ENCODE measurements at regions not wholly inside any gene's neighbourhood (a gene's known extent, or its start where the extent isn't known, plus 50 kb on each side); places are given as distances from the start of the nearest gene placed in this dataset.

DNA sequence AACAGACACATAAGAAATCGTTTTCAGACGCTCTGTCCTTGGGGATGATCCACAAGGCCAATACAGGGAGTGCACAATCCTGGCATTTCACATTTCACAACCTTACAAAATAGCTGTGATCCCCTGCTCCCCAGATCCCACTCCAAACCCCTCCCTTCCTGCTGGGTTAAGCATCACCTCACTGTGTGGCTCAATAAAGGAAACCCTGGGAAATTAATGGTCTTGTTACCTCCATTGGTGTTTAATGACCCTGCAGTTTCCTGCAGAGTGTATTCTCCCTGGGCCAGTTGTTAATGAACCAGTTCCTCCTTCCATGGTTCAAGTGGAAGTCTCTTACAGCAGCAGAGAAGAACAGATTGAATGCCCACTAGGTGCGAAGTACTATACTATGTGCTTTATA, 334.7 kb downstream of the OMA1 start:
- no peak overlapping the region for H2AFZ ChIP-seq (ENCODE audit: low read length)
- POLR2A ChIA-PET (ENCODE audit: unreplicated experiment), result no interaction called here
- no peak overlapping the region for H3K27ac ChIP-seq (ENCODE audit: low read length)
- H3K79me2 ChIP-seq (ENCODE audit: low read length), result no peaks in the 10 kb centered on the region
- ATAC-seq, result no peak
- H3K9ac ChIP-seq (ENCODE audit: low read length), result no peak overlapping the region
- CTCF ChIA-PET, result no interaction called here
- no peak overlapping the region for H3K4me3 ChIP-seq (ENCODE audit: low read length)
- H4K20me1 ChIP-seq (ENCODE audit: low read length), result no peaks in the 10 kb centered on the region
- no peak overlapping the region for H3K4me2 ChIP-seq (ENCODE audit: low read length)
- intact Hi-C loops (cut with micrococcal nuclease), result no loop called here
- H3K9me3 ChIP-seq (ENCODE audit: low read length), result no peaks in the 10 kb centered on the region
- H3K36me3 ChIP-seq (ENCODE audit: low read depth, low read length), result no peaks in the 10 kb centered on the region
- H3K27me3 ChIP-seq (ENCODE audit: low read length), result no peaks in the 10 kb centered on the region
- no peaks in the 10 kb centered on the region for H3K9me2 ChIP-seq (replicated peaks; ENCODE audit: low read length)
- H3K4me1 ChIP-seq (ENCODE audit: insufficient read depth, low read length), result no peaks in the 10 kb centered on the region
- DNase-seq, result no peak
- BruUV-seq (replicated peaks), result no TSS peak
- H3F3A ChIP-seq (ENCODE audit: low read length, unreplicated experiment), result no peaks in the 10 kb centered on the region
- TF ChIP-seq EZH2phosphoT487 (IDR thresholded peaks at IDR 0.05; ENCODE audit: borderline replicate concordance, low read length) (no peak), EZH2 (IDR thresholded peaks at IDR 0.05; ENCODE audit: low read length, unreplicated experiment) (no peak)
- TF ChIP-seq, protein P1, sequence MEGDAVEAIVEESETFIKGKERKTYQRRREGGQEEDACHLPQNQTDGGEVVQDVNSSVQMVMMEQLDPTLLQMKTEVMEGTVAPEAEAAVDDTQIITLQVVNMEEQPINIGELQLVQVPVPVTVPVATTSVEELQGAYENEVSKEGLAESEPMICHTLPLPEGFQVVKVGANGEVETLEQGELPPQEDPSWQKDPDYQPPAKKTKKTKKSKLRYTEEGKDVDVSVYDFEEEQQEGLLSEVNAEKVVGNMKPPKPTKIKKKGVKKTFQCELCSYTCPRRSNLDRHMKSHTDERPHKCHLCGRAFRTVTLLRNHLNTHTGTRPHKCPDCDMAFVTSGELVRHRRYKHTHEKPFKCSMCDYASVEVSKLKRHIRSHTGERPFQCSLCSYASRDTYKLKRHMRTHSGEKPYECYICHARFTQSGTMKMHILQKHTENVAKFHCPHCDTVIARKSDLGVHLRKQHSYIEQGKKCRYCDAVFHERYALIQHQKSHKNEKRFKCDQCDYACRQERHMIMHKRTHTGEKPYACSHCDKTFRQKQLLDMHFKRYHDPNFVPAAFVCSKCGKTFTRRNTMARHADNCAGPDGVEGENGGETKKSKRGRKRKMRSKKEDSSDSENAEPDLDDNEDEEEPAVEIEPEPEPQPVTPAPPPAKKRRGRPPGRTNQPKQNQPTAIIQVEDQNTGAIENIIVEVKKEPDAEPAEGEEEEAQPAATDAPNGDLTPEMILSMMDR (conservative IDR thresholded peaks at IDR 0.05; ENCODE audit: low read depth, low read length), result no peak

- POLR2A ChIA-PET (ENCODE audit: unreplicated experiment), result no interaction called here
- intact Hi-C loops (cut with micrococcal nuclease), result no loop called here
These were observed 337.0 kb downstream of the OMA1 start for GRCh38 chr1:58209575-58209974.

DNA sequence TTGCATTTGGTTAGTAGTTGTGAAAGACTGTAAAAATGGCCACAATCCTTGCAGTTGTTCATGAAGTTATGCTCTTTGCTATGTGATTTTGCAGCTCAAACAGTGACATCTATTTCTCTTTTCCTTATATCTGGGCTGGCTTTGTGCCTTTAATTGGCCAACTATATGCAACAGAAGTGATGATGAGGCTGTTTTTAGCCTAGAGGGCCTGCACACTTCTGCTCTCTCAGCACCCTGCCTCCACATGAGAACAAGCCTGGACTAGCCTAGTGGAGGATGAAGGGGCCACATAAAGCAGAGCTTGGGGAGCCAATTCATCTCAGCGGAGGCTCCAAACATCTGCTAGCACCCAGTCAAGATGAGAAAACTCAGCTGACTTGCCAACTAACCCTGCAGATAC, 339.8 kb downstream of the OMA1 start:
- TF ChIP-seq EZH2phosphoT487 (IDR thresholded peaks at IDR 0.05; ENCODE audit: borderline replicate concordance, low read length) (no peak), EZH2 (IDR thresholded peaks at IDR 0.05; ENCODE audit: low read length, unreplicated experiment) (no peak)
- TF ChIP-seq, protein P1 (conservative IDR thresholded peaks at IDR 0.05; ENCODE audit: low read depth, low read length), result no peak
- POLR2A ChIA-PET (ENCODE audit: unreplicated experiment), result no interaction called here
- no peaks in the 10 kb centered on the region for H3K79me2 ChIP-seq (ENCODE audit: low read length)
- CTCF ChIA-PET, result no interaction called here
- H3K27me3 ChIP-seq (ENCODE audit: low read length), result no peaks in the 10 kb centered on the region
- intact Hi-C loops (cut with micrococcal nuclease), result no loop called here
- BruUV-seq (replicated peaks), result no TSS peak
- no peaks in the 10 kb centered on the region for H3K9me3 ChIP-seq (ENCODE audit: low read length)
- H2AFZ ChIP-seq (ENCODE audit: low read length), result no peak overlapping the region
- DNase-seq (no peak), ATAC-seq (no peak)
- no peak overlapping the region for H3K4me2 ChIP-seq (ENCODE audit: low read length)
- H3K4me3 ChIP-seq (ENCODE audit: low read length), result no peak overlapping the region
- H3K9me2 ChIP-seq (replicated peaks; ENCODE audit: low read length), result no peaks in the 10 kb centered on the region
- no peaks in the 10 kb centered on the region for H3K4me1 ChIP-seq (ENCODE audit: insufficient read depth, low read length)
- no peaks in the 10 kb centered on the region for H3F3A ChIP-seq (ENCODE audit: low read length, unreplicated experiment)
- H4K20me1 ChIP-seq (ENCODE audit: low read length), result no peaks in the 10 kb centered on the region
- no peaks in the 10 kb centered on the region for H3K36me3 ChIP-seq (ENCODE audit: low read depth, low read length)
- H3K27ac ChIP-seq (ENCODE audit: low read length), result no peak overlapping the region
- no peak overlapping the region for H3K9ac ChIP-seq (ENCODE audit: low read length)

More at GRCh38 chr1:58209575-58209974, 337.0 kb downstream of the OMA1 start:
- ATAC-seq (no peak), DNase-seq (no peak)
- H3K36me3 ChIP-seq (ENCODE audit: low read depth, low read length), result no peaks in the 10 kb centered on the region
- H3K9ac ChIP-seq (ENCODE audit: low read length), result no peak overlapping the region
- no TSS peak for BruUV-seq (replicated peaks)
- H4K20me1 ChIP-seq (ENCODE audit: low read length), result no peaks in the 10 kb centered on the region
- no peak overlapping the region for H3K4me3 ChIP-seq (ENCODE audit: low read length)
- no peaks in the 10 kb centered on the region for H3K4me1 ChIP-seq (ENCODE audit: insufficient read depth, low read length)
- H2AFZ ChIP-seq (ENCODE audit: low read length), result no peak overlapping the region
- no peaks in the 10 kb centered on the region for H3F3A ChIP-seq (ENCODE audit: low read length, unreplicated experiment)
- no peaks in the 10 kb centered on the region for H3K9me2 ChIP-seq (replicated peaks; ENCODE audit: low read length)
- H3K27ac ChIP-seq (ENCODE audit: low read length), result no peak overlapping the region
- no peak overlapping the region for H3K4me2 ChIP-seq (ENCODE audit: low read length)
- CTCF ChIA-PET, result no interaction called here
- TF ChIP-seq, protein P1 (conservative IDR thresholded peaks at IDR 0.05; ENCODE audit: low read depth, low read length), result no peak
- no peak for TF ChIP-seq EZH2phosphoT487 (IDR thresholded peaks at IDR 0.05; ENCODE audit: borderline replicate concordance, low read length)
- TF ChIP-seq EZH2 (IDR thresholded peaks at IDR 0.05; ENCODE audit: low read length, unreplicated experiment), result no peak
- no peaks in the 10 kb centered on the region for H3K27me3 ChIP-seq (ENCODE audit: low read length)
- no peaks in the 10 kb centered on the region for H3K9me3 ChIP-seq (ENCODE audit: low read length)
- H3K79me2 ChIP-seq (ENCODE audit: low read length), result no peaks in the 10 kb centered on the region

All from PC-3 (cell line).